GM18907 (cell line): ENCODE measurements at regions not wholly inside any gene's neighbourhood (a gene's known extent, or its start where the extent isn't known, plus 50 kb on each side); places are given as distances from the start of the nearest gene placed in this dataset.

Experiments used
- ATAC-seq: cut with Tn5 transposase; IDR thresholded peaks from one replicate; pipeline ENCODE4 v1.9.1; 2021; ENCODE audit warnings: mild to moderate bottlenecking, moderate library complexity; ENCODE audit not compliant: unreplicated experiment

DNA sequence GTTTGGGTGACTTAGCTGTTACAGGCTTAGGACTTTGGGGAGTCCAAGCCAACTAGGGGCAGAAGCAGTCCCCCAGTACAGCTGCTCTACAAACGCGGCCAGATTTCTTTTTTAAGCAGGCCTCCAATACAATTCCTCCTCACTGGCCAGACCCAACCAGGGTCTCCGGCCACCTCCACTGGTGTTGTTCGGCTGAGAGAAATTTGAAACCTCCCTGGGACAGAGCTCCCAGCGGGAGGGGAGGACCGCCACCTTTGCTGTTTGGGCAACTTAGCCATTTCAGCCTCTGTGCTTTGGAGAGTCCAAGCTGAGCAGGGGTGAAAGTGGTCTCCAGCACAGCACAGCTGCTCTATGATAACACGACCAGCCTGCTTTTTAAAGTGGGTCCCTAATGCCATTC lies 59.4 kb upstream of the KHDRBS2 start:
- no peak for ATAC-seq

DNA sequence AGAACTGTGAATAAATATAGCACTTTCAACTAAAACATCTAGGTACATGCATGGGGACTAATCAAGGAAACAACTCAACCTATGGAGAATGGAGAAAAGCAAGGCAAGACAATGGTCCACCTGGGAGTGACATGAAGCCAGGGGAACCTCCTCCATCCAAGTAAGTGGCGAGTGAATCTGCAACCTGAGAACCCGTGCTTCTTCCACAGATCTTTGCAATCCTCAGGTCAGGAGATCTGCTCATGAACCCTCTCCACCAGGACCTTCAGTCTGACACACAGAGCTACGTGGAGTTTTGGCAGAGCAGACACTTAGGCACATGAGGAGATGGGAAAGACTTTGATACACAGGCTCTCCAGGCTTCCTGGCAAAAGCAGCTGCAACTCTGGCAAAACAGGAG lies 58.8 kb upstream of the KHDRBS2 start:
- ATAC-seq: no peak

DNA sequence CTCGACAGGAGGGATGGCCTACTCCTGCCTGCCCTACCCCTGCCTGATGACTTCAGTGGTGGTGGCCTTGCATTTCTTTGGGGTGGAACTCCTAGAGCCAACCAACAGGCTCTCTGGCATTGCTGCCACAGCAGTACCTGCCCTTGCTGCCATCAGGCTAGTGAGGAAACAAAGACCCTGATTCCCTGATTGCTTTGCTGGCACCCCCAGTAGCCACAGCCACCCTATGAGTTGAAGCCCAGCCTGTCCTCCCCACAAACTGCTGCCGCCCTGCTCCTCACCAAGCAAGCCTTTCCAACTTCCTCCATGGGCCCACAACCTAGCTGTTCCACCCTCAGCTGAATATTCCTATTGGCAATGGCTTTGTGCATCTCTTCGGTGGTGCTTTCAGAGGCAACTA lies 52.5 kb upstream of the KHDRBS2 start:
- no peak for ATAC-seq
